NCI-H187 (cell line): ENCODE measurements at regions not wholly inside any gene's neighbourhood (a gene's known extent, or its start where the extent isn't known, plus 50 kb on each side); places are given as distances from the start of the nearest gene placed in this dataset.

Experiments
- DNase-seq, 2 experiments: peaks; one replicate each; lab custom pipeline; 2025; lab: John Stamatoyannopoulos, UW

- DNase-seq, result no peak
These were observed 239.8 kb downstream of the MAFB start for GRCh38 chr20:40449144-40449690.

GRCh38 chr20:40446888-40447287, 242.1 kb downstream of the MAFB start:
- no peak for DNase-seq

GRCh38 chr20:40444516-40444915, 244.5 kb downstream of the MAFB start:
- DNase-seq, result no peak

GRCh38 chr20:40443753-40444152, 245.3 kb downstream of the MAFB start:
- no peak for DNase-seq

- no peak for DNase-seq
These were observed 246.7 kb downstream of the MAFB start for GRCh38 chr20:40442181-40442963.

- DNase-seq, result no peak
These were observed 247.3 kb downstream of the MAFB start for GRCh38 chr20:40441771-40442170.

GRCh38 chr20:40438161-40438830, 250.7 kb downstream of the MAFB start:
- DNase-seq, result no peak

- no peak for DNase-seq
These were observed 253.0 kb downstream of the MAFB start for GRCh38 chr20:40436011-40436410.

- no peak for DNase-seq
These were observed 253.7 kb downstream of the MAFB start for GRCh38 chr20:40435146-40435895.

- DNase-seq, result no peak
These were observed 254.9 kb downstream of the MAFB start for GRCh38 chr20:40434122-40434521.

- no peak for DNase-seq
These were observed 255.6 kb downstream of the MAFB start for GRCh38 chr20:40433341-40433861.

GRCh38 chr20:40431611-40432010, 257.4 kb downstream of the MAFB start:
- DNase-seq, result no peak

- no peak for DNase-seq
These were observed 257.9 kb downstream of the MAFB start for GRCh38 chr20:40431112-40431511.

GRCh38 chr20:40427026-40427425, 262.0 kb downstream of the MAFB start:
- no peak for DNase-seq

- DNase-seq, result no peak
These were observed 264.3 kb downstream of the MAFB start for GRCh38 chr20:40424695-40425094.

GRCh38 chr20:40422656-40423055, 266.4 kb downstream of the MAFB start:
- no peak for DNase-seq

- no peak for DNase-seq
These were observed 272.8 kb downstream of the MAFB start for GRCh38 chr20:40416274-40416673.

- no peak for DNase-seq
These were observed 274.0 kb downstream of the MAFB start for GRCh38 chr20:40414843-40415615.

GRCh38 chr20:40410028-40410427, 279.0 kb downstream of the MAFB start:
- no peak for DNase-seq

GRCh38 chr20:40397467-40397866, 291.6 kb downstream of the MAFB start:
- no peak for DNase-seq
